ENCODE measurements at regions not wholly inside any gene's neighbourhood (a gene's known extent, or its start where the extent isn't known, plus 50 kb on each side); places are given as distances from the start of the nearest gene placed in this dataset.

DNA sequence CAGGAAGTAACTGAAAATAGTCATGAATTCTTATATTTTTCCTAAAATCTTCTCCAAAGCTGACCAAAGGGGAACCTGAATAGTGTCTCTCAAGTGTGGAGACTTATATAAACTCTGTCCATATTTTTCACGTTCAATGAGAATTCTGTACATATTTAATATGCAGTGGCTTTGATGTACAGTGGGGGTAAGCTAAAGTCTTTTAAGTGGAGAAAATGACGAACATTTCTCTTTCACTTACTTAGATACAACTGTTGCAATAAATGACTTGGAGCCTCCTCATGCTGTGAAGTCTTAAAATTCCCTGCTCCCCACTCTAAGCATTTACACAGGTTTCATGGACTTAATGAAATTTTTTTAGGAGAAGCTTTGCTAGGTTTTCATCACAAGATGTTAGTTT, 1196.7 kb downstream of the EFNB2 start:
- no peak for DNase-seq

DNA sequence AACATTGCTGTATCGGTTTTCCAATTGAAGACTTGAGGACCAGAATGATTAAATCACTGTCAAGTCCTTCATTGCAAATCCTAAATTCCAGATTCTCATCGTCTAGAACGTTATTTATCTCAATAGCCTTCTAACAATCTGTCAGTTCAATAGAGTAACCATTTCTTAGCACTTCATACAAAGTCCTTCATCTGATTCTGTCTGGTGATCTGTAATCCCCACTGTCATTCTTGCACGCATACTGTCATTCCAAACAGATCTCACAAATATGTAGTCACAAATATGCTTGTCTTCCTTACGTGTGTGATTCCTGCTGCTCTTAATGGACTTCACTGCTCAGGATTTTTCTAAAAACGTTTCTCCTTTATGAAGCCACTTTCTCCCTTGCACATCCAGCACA, 1197.5 kb downstream of the EFNB2 start:
- no peak for DNase-seq

- no peak for DNase-seq
Measured at GRCh38 chr13:105336706-105337576, 1198.5 kb downstream of the EFNB2 start.

GRCh38 chr13:105334211-105334610, 1201.3 kb downstream of the EFNB2 start:
- DNase-seq: no peak

GRCh38 chr13:105333416-105333815, 1202.0 kb downstream of the EFNB2 start:
- no peak for DNase-seq

- DNase-seq: no peak
Measured at GRCh38 chr13:105329359-105329758, 1206.1 kb downstream of the EFNB2 start.

- no peak for DNase-seq
Measured at GRCh38 chr13:105328212-105328611, 1207.2 kb downstream of the EFNB2 start.

DNA sequence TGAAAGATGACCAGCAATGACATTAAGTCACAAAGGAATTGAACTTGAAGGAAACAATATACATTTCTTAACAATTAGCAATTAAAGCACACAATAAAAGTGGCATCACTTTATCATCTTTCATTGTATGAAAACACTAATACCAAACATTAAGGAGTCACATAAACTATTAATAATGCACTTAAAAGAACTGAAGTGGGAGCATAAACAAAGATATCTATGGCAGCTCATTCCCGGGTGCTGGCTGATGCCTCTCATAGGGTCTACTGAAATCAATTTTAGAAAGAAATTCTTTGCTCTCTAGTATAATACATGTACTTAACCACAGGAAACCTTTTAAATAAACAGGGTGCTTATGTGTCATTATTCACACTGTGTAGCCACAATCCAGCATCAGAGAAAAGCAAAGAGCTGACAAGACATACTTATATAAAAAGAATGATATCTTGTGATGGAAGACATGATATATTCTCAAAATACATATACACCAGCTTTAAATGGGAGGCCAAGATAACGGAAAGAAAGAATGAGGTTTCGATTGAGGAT, 1207.8 kb downstream of the EFNB2 start:
- no peak for DNase-seq

DNA sequence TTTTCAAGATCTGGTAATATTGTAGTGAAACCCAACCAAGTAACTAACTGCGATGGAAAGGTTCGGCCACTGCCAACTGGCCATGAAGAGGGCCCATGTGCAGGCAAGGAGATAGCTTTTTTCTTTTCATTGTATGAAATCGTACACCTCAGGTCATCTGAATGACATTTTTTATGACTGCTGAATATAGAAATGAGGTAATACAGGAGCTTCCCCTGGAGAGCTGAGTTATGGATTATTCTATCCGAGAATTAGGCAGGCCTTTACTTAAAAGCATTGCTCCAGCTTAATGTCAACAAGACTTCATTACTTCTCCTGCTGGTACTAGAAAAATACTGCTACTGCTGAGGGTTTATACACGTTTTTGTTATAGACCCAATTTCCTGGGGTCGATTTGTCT, 1215.6 kb downstream of the EFNB2 start:
- no peak for DNase-seq

- no peak for DNase-seq
Measured at GRCh38 chr13:105316731-105317130, 1218.7 kb downstream of the EFNB2 start.

DNA sequence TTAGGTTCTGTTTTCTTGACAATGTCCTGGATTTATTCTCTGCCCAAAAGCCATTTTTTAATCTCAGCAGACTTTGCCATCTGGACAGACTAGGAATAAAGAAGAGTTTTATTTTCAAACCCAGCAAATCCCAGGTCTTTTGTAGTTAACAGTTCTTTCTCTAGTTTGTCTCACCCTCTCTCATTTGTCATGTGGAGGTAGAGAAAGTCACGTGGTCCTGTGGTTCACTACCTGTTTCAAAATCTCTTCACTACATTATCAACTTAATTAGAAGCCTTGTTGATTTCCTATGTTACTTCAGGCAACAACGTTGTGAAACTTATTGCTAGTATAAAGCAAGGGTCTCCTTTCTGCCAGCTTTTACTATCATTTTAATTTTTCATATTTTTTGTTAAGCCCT, 1222.6 kb downstream of the EFNB2 start:
- DNase-seq: no peak

DNA sequence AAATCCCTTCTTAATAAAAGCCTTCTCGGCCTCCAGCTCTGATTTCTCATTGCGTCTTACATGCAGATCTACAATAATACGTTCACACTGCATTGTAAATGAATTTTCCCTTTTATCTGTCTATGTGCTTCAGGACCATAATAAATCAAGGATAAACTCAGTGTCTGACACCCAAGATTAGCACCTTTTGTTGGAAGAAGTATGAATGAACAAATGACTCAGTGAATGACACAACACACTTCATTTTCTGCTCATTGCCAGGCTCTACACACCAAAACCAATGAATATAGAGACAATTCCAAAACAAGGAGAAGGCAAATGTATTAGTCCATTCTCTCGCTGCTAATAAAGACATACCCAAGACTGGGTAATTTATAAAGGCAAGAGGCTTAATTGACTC, 1224.4 kb downstream of the EFNB2 start:
- no peak for DNase-seq

- no peak for DNase-seq
Measured at GRCh38 chr13:105307776-105308175, 1227.7 kb downstream of the EFNB2 start.

- no peak for DNase-seq
Measured at GRCh38 chr13:105297839-105298238, 1237.6 kb downstream of the EFNB2 start.

DNA sequence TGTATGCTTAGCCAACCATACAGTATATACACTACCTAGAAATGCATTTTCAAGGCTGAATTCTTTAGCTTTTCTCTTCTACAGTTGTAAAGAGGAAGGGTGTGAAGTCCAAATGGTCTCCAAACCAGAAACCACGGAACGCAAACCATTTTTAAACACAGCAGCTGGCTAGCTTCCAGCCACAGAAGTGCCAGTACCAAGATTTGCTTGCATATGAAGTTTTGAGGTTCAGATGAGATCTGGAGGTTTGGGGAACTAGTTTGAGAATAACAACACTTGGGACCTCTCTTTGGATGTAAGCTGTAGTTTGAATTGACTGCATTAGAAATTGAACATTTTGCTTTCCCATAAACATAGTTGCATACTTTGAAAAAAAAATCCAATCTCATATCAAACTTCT, 1243.5 kb downstream of the EFNB2 start:
- no peak for DNase-seq

GRCh38 chr13:105290596-105290995, 1244.9 kb downstream of the EFNB2 start:
- DNase-seq: no peak

DNA sequence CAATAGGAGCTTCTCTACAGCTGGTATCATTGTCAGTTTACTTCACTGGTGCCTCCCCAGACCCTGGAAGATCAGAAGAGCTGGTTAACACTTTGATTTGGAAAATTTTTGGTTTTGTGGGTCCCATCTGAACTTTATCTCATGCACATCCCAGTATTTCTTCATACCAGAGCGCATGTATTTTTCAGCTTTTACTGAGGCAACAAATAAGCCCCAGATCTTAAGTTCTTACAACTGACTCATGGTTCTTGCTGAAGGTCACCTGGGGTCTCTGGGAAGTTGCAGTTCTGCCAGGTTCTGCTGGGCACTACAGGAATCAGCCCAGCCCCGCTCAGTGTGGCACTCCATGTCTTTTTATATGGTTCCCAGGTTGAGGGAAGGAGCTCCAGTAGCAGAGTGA, 1249.9 kb downstream of the EFNB2 start:
- DNase-seq: no peak

GRCh38 chr13:105282406-105283285, 1252.8 kb downstream of the EFNB2 start:
- no peak for DNase-seq

- no peak for DNase-seq
Measured at GRCh38 chr13:105278943-105279381, 1256.5 kb downstream of the EFNB2 start.

DNA sequence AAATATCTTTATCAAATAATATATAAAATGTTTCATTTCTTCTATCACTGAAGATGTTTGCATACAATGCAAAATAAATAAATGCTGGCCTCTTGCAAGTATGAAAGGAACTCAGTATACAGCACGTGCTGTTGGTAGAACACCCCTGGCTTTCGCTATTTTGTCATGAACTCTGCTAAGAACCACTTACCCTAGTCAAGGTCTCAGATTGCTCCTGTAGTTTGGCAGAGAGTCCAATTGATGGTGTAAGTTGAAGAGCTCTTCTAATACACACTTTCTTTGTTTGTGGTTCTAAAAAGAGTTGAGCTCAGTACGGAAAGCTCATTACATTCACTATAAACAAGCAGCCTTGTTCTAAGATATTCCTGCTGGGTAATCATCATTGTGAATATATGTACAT, 1258.9 kb downstream of the EFNB2 start:
- DNase-seq: no peak

DNA sequence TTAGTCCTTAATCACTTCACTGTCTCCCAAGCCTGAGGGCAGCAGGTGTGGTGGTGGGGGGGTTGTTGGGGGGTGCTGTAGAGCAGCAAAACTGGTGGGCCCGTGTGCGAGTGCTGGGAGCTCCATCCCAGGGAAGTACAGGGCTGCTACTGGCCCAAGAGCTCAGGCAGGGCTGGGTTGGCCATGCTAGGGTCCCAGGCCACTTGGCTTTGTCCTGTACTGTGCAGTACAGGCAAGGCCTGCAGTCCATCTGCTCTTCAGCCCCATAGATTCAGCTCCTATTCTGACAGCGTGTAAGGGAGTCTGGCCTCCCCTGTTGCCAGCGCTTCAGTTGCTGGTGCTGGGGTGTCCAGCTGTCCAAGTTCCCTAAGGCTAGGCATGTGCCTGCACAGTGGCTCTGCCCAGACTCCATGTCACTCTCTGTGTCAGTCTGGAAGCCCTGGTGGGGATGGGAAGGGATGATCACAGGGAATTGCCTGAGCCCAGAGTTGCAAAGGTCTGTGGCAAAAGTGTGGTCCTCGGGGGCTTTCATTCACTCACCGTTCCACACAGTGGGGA, 1261.7 kb downstream of the EFNB2 start:
- DNase-seq: no peak

GRCh38 chr13:105272660-105273631, 1262.5 kb downstream of the EFNB2 start:
- DNase-seq: no peak

Data from activated gamma-delta T cell (primary cell).